ENCODE measurements at regions not wholly inside any gene's neighbourhood (a gene's known extent, or its start where the extent isn't known, plus 50 kb on each side); places are given as distances from the start of the nearest gene placed in this dataset.
A peak's percentile ranks its signal among the peaks of the same experiment; 100 is the strongest.

DNA sequence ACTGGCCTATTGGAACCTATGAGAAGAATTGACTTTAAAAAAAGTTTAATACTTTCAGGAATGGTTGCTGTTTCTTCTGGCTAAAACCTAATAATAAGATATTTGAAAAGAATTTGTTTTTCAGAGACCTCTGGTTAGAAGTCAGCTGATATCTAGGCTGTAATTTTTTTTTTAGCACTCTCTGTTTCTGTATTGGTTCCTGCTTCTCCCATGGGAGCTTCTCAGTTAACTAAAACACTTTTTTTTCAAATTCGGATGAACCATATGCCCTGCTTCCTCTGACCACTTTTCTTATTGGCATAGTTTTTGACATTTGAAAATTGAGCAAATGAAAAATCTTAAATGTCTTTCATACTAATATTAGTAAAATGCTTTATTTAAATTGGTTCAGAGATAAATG lies 163.5 kb upstream of the SLC10A2 start:
- no peak for DNase-seq (ENCODE audit: low read depth in 2 of 2)
- H3K4me3 ChIP-seq (replicated peaks in 1 of 4; ENCODE audit: control extremely low read depth in 1 of 4, insufficient read depth in 1 of 4, low read depth in 3 of 4, low read length in 4 of 4), result no peak overlapping the region
- no peaks in the 10 kb centered on the region for H3K4me1 ChIP-seq (ENCODE audit: control insufficient read depth, extremely low read depth, insufficient read depth, low read length)
- H3K27me3 ChIP-seq (ENCODE audit: control insufficient read depth, insufficient read depth, low read length), result no peaks in the 10 kb centered on the region
- no peak overlapping the region for H3K4me2 ChIP-seq (ENCODE audit: extremely low read depth, insufficient read depth, low read length)
- no peaks in the 10 kb centered on the region for H3K9me3 ChIP-seq (ENCODE audit: control insufficient read depth, insufficient read depth, low read depth, low read length)
- no peak for TF ChIP-seq EZH2 (IDR thresholded peaks at IDR 0.05; ENCODE audit: low read length, missing control alignments)
- TF ChIP-seq, protein P1, sequence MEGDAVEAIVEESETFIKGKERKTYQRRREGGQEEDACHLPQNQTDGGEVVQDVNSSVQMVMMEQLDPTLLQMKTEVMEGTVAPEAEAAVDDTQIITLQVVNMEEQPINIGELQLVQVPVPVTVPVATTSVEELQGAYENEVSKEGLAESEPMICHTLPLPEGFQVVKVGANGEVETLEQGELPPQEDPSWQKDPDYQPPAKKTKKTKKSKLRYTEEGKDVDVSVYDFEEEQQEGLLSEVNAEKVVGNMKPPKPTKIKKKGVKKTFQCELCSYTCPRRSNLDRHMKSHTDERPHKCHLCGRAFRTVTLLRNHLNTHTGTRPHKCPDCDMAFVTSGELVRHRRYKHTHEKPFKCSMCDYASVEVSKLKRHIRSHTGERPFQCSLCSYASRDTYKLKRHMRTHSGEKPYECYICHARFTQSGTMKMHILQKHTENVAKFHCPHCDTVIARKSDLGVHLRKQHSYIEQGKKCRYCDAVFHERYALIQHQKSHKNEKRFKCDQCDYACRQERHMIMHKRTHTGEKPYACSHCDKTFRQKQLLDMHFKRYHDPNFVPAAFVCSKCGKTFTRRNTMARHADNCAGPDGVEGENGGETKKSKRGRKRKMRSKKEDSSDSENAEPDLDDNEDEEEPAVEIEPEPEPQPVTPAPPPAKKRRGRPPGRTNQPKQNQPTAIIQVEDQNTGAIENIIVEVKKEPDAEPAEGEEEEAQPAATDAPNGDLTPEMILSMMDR (conservative IDR thresholded peaks at IDR 0.05 in 1 of 2, IDR thresholded peaks at IDR 0.05 in 1 of 2; ENCODE audit: low read depth in 1 of 2, low read length in 2 of 2), result no peak
- no peaks in the 10 kb centered on the region for H3K79me2 ChIP-seq (ENCODE audit: control insufficient read depth, insufficient read depth, low read length)
- no peaks in the 10 kb centered on the region for H3K36me3 ChIP-seq (ENCODE audit: control insufficient read depth, insufficient read depth, low read length)
- H3K27ac ChIP-seq (ENCODE audit: insufficient read depth, low read length), result no peak overlapping the region
- no peak overlapping the region for H2AFZ ChIP-seq (ENCODE audit: low read length)
- H4K20me1 ChIP-seq (ENCODE audit: control insufficient read depth, extremely low read depth, insufficient read depth, low read length), result no peaks in the 10 kb centered on the region
- no peak overlapping the region for H3K9ac ChIP-seq (ENCODE audit: insufficient read depth, low read length)

DNA sequence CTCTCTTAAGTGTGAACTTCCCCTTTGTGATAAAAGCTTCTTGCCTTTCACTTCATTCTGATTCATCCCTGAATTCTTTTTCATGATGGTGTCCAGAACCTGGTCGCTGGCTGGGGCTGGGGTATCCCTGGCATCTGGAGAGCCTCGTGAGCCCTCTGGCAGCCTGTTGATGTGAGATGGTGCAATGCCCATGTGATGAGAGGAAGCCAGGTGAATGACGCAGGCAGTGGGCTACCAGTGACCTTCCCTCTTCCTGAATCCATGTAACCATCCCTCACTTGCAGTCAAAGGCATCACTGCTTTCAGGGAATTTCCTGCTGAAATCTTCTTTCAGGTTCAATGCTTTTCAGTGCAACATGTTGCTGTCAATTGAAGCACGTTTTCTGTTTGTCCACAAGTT lies 158.6 kb upstream of the SLC10A2 start:
- no peak overlapping the region for H2AFZ ChIP-seq (ENCODE audit: low read length)
- no peaks in the 10 kb centered on the region for H4K20me1 ChIP-seq (ENCODE audit: control insufficient read depth, extremely low read depth, insufficient read depth, low read length)
- H3K9ac ChIP-seq (ENCODE audit: insufficient read depth, low read length), result no peak overlapping the region
- no peaks in the 10 kb centered on the region for H3K27me3 ChIP-seq (ENCODE audit: control insufficient read depth, insufficient read depth, low read length)
- no peak overlapping the region for H3K27ac ChIP-seq (ENCODE audit: insufficient read depth, low read length)
- no peaks in the 10 kb centered on the region for H3K9me3 ChIP-seq (ENCODE audit: control insufficient read depth, insufficient read depth, low read depth, low read length)
- H3K79me2 ChIP-seq (ENCODE audit: control insufficient read depth, insufficient read depth, low read length), result no peaks in the 10 kb centered on the region
- no peak overlapping the region for H3K4me3 ChIP-seq (replicated peaks in 1 of 4; ENCODE audit: control extremely low read depth in 1 of 4, insufficient read depth in 1 of 4, low read depth in 3 of 4, low read length in 4 of 4)
- TF ChIP-seq, protein P1 (conservative IDR thresholded peaks at IDR 0.05 in 1 of 2, IDR thresholded peaks at IDR 0.05 in 1 of 2; ENCODE audit: low read depth in 1 of 2, low read length in 2 of 2), result no peak
- no peak for TF ChIP-seq EZH2 (IDR thresholded peaks at IDR 0.05; ENCODE audit: low read length, missing control alignments)
- no peak for DNase-seq (ENCODE audit: low read depth in 2 of 2)
- H3K36me3 ChIP-seq (ENCODE audit: control insufficient read depth, insufficient read depth, low read length), result no peaks in the 10 kb centered on the region
- no peak overlapping the region for H3K4me2 ChIP-seq (ENCODE audit: extremely low read depth, insufficient read depth, low read length)
- H3K4me1 ChIP-seq (ENCODE audit: control insufficient read depth, extremely low read depth, insufficient read depth, low read length), result no peaks in the 10 kb centered on the region

DNA sequence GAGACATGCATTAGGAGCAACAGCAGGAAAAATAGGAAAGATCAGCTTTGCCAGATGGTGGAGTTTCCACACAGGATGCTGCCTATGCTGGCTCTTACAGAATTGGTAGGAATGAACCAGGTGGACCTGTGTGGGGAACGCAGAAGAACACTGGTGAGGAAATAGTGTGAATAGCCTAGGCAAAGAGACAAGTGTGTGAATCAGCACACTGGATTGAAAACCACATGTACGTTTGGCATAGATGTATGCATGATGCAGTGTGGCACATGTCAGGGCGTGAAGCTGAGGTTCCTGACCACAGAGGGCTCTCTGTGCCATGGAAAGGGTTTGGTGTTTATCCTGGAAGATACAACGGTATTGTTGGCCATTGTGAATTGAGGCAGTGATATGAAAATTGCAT lies 156.5 kb upstream of the SLC10A2 start:
- no peaks in the 10 kb centered on the region for H3K36me3 ChIP-seq (ENCODE audit: control insufficient read depth, insufficient read depth, low read length)
- H3K27ac ChIP-seq (ENCODE audit: insufficient read depth, low read length), result no peak overlapping the region
- peak in 1 of 2 donors; percentile 6 for DNase-seq (ENCODE audit: low read depth in 2 of 2)
- no peaks in the 10 kb centered on the region for H3K27me3 ChIP-seq (ENCODE audit: control insufficient read depth, insufficient read depth, low read length)
- H3K4me2 ChIP-seq (ENCODE audit: extremely low read depth, insufficient read depth, low read length), result no peak overlapping the region
- H3K9me3 ChIP-seq (ENCODE audit: control insufficient read depth, insufficient read depth, low read depth, low read length), result no peaks in the 10 kb centered on the region
- no peaks in the 10 kb centered on the region for H4K20me1 ChIP-seq (ENCODE audit: control insufficient read depth, extremely low read depth, insufficient read depth, low read length)
- no peak overlapping the region for H3K9ac ChIP-seq (ENCODE audit: insufficient read depth, low read length)
- no peak overlapping the region for H3K4me3 ChIP-seq (replicated peaks in 1 of 4; ENCODE audit: control extremely low read depth in 1 of 4, insufficient read depth in 1 of 4, low read depth in 3 of 4, low read length in 4 of 4)
- H3K79me2 ChIP-seq (ENCODE audit: control insufficient read depth, insufficient read depth, low read length), result no peaks in the 10 kb centered on the region
- H2AFZ ChIP-seq (ENCODE audit: low read length), result no peak overlapping the region
- no peaks in the 10 kb centered on the region for H3K4me1 ChIP-seq (ENCODE audit: control insufficient read depth, extremely low read depth, insufficient read depth, low read length)
- no peak for TF ChIP-seq EZH2 (IDR thresholded peaks at IDR 0.05; ENCODE audit: low read length, missing control alignments)
